ENCODE measurements at regions not wholly inside any gene's neighbourhood (a gene's known extent, or its start where the extent isn't known, plus 50 kb on each side); places are given as distances from the start of the nearest gene placed in this dataset.

- in situ Hi-C loops (cut with HindIII; ENCODE audit: low sequenced_read_pairs): no loop called here
- no peak for DNase-seq (ENCODE audit: low spot score)
Measured at GRCh38 chr7:15995027-15995426, 308.5 kb upstream of the MEOX2 start.

- in situ Hi-C loops (cut with HindIII; ENCODE audit: low sequenced_read_pairs): no loop called here
- no peak for DNase-seq (ENCODE audit: low spot score)
Measured at GRCh38 chr7:15989194-15989593, 302.7 kb upstream of the MEOX2 start.

GRCh38 chr7:15985587-15986384 lies 299.3 kb upstream of the MEOX2 start:
- in situ Hi-C loops (cut with HindIII; ENCODE audit: low sequenced_read_pairs): no loop called here
- no peak for DNase-seq (ENCODE audit: low spot score)

GRCh38 chr7:15977663-15978062 lies 291.2 kb upstream of the MEOX2 start:
- DNase-seq (ENCODE audit: low spot score): no peak
- in situ Hi-C loops (cut with HindIII; ENCODE audit: low sequenced_read_pairs): no loop called here

GRCh38 chr7:15972862-15973275 lies 286.4 kb upstream of the MEOX2 start:
- in situ Hi-C loops (cut with HindIII; ENCODE audit: low sequenced_read_pairs): no loop called here
- no peak for DNase-seq (ENCODE audit: low spot score)

- in situ Hi-C loops (cut with HindIII; ENCODE audit: low sequenced_read_pairs): no loop called here
- no peak for DNase-seq (ENCODE audit: low spot score)
Measured at GRCh38 chr7:15967551-15967950, 281.1 kb upstream of the MEOX2 start.

- in situ Hi-C loops (cut with HindIII; ENCODE audit: low sequenced_read_pairs): no loop called here
- DNase-seq (ENCODE audit: low spot score): no peak
Measured at GRCh38 chr7:15967121-15967520, 280.6 kb upstream of the MEOX2 start.

- in situ Hi-C loops (cut with HindIII; ENCODE audit: low sequenced_read_pairs): no loop called here
- DNase-seq (ENCODE audit: low spot score): no peak
Measured at GRCh38 chr7:15963206-15963605, 276.7 kb upstream of the MEOX2 start.

GRCh38 chr7:15954671-15955354 lies 268.3 kb upstream of the MEOX2 start:
- DNase-seq (ENCODE audit: low spot score): no peak
- in situ Hi-C loops (cut with HindIII; ENCODE audit: low sequenced_read_pairs): no loop called here

- in situ Hi-C loops (cut with HindIII; ENCODE audit: low sequenced_read_pairs): no loop called here
- DNase-seq (ENCODE audit: low spot score): no peak
Measured at GRCh38 chr7:15950299-15950698, 263.8 kb upstream of the MEOX2 start.

- no peak for DNase-seq (ENCODE audit: low spot score)
- in situ Hi-C loops (cut with HindIII; ENCODE audit: low sequenced_read_pairs): no loop called here
Measured at GRCh38 chr7:15947754-15948153, 261.3 kb upstream of the MEOX2 start.

- no peak for DNase-seq (ENCODE audit: low spot score)
- in situ Hi-C loops (cut with HindIII; ENCODE audit: low sequenced_read_pairs): no loop called here
Measured at GRCh38 chr7:15938115-15938514, 251.6 kb upstream of the MEOX2 start.

- no peak for DNase-seq (ENCODE audit: low spot score)
- in situ Hi-C loops (cut with HindIII; ENCODE audit: low sequenced_read_pairs): no loop called here
Measured at GRCh38 chr7:15937571-15937970, 251.1 kb upstream of the MEOX2 start.

- no peak for DNase-seq (ENCODE audit: low spot score)
- in situ Hi-C loops (cut with HindIII; ENCODE audit: low sequenced_read_pairs): no loop called here
Measured at GRCh38 chr7:15936991-15937390, 250.5 kb upstream of the MEOX2 start.

GRCh38 chr7:15932318-15932717 lies 245.8 kb upstream of the MEOX2 start:
- DNase-seq (ENCODE audit: low spot score): no peak
- in situ Hi-C loops (cut with HindIII; ENCODE audit: low sequenced_read_pairs): no loop called here

- DNase-seq (ENCODE audit: low spot score): no peak
- in situ Hi-C loops (cut with HindIII; ENCODE audit: low sequenced_read_pairs): no loop called here
Measured at GRCh38 chr7:15929411-15929810, 242.9 kb upstream of the MEOX2 start.

GRCh38 chr7:15925608-15926007 lies 239.1 kb upstream of the MEOX2 start:
- in situ Hi-C loops (cut with HindIII; ENCODE audit: low sequenced_read_pairs): no loop called here
- no peak for DNase-seq (ENCODE audit: low spot score)

- DNase-seq (ENCODE audit: low spot score): no peak
- in situ Hi-C loops (cut with HindIII; ENCODE audit: low sequenced_read_pairs): no loop called here
Measured at GRCh38 chr7:15924910-15925309, 238.4 kb upstream of the MEOX2 start.

- no peak for DNase-seq (ENCODE audit: low spot score)
- in situ Hi-C loops (cut with HindIII; ENCODE audit: low sequenced_read_pairs): no loop called here
Measured at GRCh38 chr7:15922002-15922401, 235.5 kb upstream of the MEOX2 start.

GRCh38 chr7:15921576-15921975 lies 235.1 kb upstream of the MEOX2 start:
- no peak for DNase-seq (ENCODE audit: low spot score)
- in situ Hi-C loops (cut with HindIII; ENCODE audit: low sequenced_read_pairs): no loop called here

- no peak for DNase-seq (ENCODE audit: low spot score)
- in situ Hi-C loops (cut with HindIII; ENCODE audit: low sequenced_read_pairs): no loop called here
Measured at GRCh38 chr7:15920953-15921352, 234.5 kb upstream of the MEOX2 start.

Data from G401 (cell line).